ENCODE measurements at regions not wholly inside any gene's neighbourhood (a gene's known extent, or its start where the extent isn't known, plus 50 kb on each side); places are given as distances from the start of the nearest gene placed in this dataset.
"Not testable (repeated sequence)": the region's sequence is repeated elsewhere in the genome, so short reads cannot be mapped to it uniquely, and the experiment has no call there.

DNA sequence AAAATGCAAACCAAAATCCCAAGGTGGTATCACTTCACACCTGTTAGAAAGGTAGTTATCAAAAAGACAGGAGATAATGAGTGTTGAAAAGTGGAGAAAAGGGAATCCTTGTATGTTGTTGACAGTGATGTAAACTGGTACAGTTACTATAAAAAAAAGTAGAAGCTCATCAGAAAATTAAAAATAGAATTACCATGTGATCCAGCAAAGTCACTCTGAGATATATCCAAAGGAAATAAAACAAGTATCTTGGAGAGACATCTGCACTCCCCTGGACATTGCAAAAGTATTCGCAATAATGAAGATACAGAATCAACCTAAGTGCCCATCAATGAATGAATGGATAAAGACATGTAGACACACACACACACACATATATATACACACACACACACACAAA lies 208.3 kb upstream of the PIEZO2 start (continued):
- TF ChIP-seq, protein P1, sequence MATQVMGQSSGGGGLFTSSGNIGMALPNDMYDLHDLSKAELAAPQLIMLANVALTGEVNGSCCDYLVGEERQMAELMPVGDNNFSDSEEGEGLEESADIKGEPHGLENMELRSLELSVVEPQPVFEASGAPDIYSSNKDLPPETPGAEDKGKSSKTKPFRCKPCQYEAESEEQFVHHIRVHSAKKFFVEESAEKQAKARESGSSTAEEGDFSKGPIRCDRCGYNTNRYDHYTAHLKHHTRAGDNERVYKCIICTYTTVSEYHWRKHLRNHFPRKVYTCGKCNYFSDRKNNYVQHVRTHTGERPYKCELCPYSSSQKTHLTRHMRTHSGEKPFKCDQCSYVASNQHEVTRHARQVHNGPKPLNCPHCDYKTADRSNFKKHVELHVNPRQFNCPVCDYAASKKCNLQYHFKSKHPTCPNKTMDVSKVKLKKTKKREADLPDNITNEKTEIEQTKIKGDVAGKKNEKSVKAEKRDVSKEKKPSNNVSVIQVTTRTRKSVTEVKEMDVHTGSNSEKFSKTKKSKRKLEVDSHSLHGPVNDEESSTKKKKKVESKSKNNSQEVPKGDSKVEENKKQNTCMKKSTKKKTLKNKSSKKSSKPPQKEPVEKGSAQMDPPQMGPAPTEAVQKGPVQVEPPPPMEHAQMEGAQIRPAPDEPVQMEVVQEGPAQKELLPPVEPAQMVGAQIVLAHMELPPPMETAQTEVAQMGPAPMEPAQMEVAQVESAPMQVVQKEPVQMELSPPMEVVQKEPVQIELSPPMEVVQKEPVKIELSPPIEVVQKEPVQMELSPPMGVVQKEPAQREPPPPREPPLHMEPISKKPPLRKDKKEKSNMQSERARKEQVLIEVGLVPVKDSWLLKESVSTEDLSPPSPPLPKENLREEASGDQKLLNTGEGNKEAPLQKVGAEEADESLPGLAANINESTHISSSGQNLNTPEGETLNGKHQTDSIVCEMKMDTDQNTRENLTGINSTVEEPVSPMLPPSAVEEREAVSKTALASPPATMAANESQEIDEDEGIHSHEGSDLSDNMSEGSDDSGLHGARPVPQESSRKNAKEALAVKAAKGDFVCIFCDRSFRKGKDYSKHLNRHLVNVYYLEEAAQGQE (IDR thresholded peaks at IDR 0.05): no peak
- no peak for TF ChIP-seq HNF4G (IDR thresholded peaks at IDR 0.05)

DNA sequence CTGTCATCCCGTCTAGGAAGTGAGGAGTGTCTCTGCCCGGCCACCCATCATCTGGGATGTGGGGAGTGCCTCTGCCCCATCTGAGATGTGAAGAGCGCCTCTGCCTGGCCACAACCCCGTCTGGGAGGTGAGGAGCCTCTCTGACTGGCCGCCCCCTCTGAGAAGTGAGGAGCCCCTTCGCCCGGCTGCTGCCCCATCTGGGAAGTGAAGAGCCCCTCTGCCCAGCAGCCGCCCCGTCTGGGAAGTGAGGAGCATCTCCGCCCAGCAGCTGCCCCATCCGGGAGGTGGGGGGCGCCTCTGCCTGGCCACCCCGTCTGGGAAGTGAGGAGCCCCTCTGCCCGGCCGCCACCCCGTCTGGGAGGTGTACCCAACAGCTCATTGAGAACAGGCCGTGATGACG lies 195.2 kb upstream of the PIEZO2 start:
- not testable (repeated sequence) for H3K4me1 ChIP-seq (ENCODE audit: control insufficient read depth in 4 of 4, insufficient read depth in 4 of 4, low read length in 3 of 4); DNase-seq (ENCODE audit: low spot score); H3K27ac ChIP-seq (ENCODE audit: low read depth in 1 of 2, low read length in 2 of 2); H3K9me3 ChIP-seq (ENCODE audit: control insufficient read depth in 4 of 4, low read length in 3 of 4); H3K36me3 ChIP-seq (ENCODE audit: control insufficient read depth in 4 of 4, insufficient read depth in 3 of 4, low read depth in 1 of 4, low read length in 3 of 4); H3K9ac ChIP-seq (ENCODE audit: low read depth in 1 of 2, low read length in 2 of 2); H3K4me3 ChIP-seq (ENCODE audit: low read depth in 1 of 3, low read length in 3 of 3); H3K27me3 ChIP-seq (ENCODE audit: control insufficient read depth in 4 of 4, insufficient read depth in 4 of 4, low read length in 3 of 4)
- WGBS: 84% methylated on average over 18 of the region's 18 CpGs

DNA sequence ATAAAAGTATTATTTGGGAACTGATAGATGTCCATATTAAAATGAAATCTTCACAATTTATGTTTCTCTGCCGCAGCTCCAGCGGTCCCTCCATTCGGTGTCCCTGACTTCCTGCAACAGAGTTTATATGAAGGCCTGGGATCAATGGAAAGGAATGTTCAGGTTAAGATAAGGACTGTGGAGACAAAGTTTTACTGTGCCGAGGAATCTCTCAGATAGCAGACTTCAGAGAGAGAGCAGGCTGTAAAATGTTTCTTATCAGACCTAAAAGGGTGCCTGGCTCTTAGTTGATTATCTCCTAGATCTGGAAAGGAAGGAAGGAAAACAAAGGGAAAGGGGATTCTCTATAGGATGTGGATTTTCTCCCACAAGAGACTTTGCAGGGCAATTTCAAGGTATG lies 193.7 kb upstream of the PIEZO2 start:
- WGBS: 74% methylated on average over 4 of the region's 4 CpGs
- H3K4me3 ChIP-seq (ENCODE audit: low read depth in 1 of 3, low read length in 3 of 3): no peak overlapping the region
- no peak overlapping the region for H3K27ac ChIP-seq (ENCODE audit: low read depth in 1 of 2, low read length in 2 of 2)
- H3K9ac ChIP-seq (ENCODE audit: low read depth in 1 of 2, low read length in 2 of 2): no peak overlapping the region
- TF ChIP-seq, protein P2, sequence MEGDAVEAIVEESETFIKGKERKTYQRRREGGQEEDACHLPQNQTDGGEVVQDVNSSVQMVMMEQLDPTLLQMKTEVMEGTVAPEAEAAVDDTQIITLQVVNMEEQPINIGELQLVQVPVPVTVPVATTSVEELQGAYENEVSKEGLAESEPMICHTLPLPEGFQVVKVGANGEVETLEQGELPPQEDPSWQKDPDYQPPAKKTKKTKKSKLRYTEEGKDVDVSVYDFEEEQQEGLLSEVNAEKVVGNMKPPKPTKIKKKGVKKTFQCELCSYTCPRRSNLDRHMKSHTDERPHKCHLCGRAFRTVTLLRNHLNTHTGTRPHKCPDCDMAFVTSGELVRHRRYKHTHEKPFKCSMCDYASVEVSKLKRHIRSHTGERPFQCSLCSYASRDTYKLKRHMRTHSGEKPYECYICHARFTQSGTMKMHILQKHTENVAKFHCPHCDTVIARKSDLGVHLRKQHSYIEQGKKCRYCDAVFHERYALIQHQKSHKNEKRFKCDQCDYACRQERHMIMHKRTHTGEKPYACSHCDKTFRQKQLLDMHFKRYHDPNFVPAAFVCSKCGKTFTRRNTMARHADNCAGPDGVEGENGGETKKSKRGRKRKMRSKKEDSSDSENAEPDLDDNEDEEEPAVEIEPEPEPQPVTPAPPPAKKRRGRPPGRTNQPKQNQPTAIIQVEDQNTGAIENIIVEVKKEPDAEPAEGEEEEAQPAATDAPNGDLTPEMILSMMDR (IDR thresholded peaks at IDR 0.05; ENCODE audit: low read depth, low read length, missing input control): no peak
- TF ChIP-seq TAF1 (conservative IDR thresholded peaks at IDR 0.05) (no peak), GABPA (IDR thresholded peaks at IDR 0.05 in 1 of 2, conservative IDR thresholded peaks at IDR 0.05 in 1 of 2) (no peak), NR2F2 (IDR thresholded peaks at IDR 0.05) (no peak), YY1 (IDR thresholded peaks at IDR 0.05) (no peak), FOXA2 (IDR thresholded peaks at IDR 0.05) (no peak), FOXA1 (IDR thresholded peaks at IDR 0.05) (no peak), EGR1 (IDR thresholded peaks at IDR 0.05; ENCODE audit: low read depth in 2 of 2) (no peak)
- TF ChIP-seq, protein P3, sequence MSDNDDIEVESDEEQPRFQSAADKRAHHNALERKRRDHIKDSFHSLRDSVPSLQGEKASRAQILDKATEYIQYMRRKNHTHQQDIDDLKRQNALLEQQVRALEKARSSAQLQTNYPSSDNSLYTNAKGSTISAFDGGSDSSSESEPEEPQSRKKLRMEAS (IDR thresholded peaks at IDR 0.05): no peak
- TF ChIP-seq, protein P4, sequence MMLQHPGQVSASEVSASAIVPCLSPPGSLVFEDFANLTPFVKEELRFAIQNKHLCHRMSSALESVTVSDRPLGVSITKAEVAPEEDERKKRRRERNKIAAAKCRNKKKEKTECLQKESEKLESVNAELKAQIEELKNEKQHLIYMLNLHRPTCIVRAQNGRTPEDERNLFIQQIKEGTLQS (IDR thresholded peaks at IDR 0.05): no peak
- peaks cover 0 to 5% (median under 1%) of the 10 kb centered on the region in 4 donors for H3K9me3 ChIP-seq (ENCODE audit: control insufficient read depth in 4 of 4, low read length in 3 of 4)
- no peaks in the 10 kb centered on the region for H3K4me1 ChIP-seq (ENCODE audit: control insufficient read depth in 4 of 4, insufficient read depth in 4 of 4, low read length in 3 of 4)
- no peak for DNase-seq (ENCODE audit: low spot score)
- H3K27me3 ChIP-seq (ENCODE audit: control insufficient read depth in 4 of 4, insufficient read depth in 4 of 4, low read length in 3 of 4): no peaks in the 10 kb centered on the region
- H3K36me3 ChIP-seq (ENCODE audit: control insufficient read depth in 4 of 4, insufficient read depth in 3 of 4, low read depth in 1 of 4, low read length in 3 of 4): no peaks in the 10 kb centered on the region

DNA sequence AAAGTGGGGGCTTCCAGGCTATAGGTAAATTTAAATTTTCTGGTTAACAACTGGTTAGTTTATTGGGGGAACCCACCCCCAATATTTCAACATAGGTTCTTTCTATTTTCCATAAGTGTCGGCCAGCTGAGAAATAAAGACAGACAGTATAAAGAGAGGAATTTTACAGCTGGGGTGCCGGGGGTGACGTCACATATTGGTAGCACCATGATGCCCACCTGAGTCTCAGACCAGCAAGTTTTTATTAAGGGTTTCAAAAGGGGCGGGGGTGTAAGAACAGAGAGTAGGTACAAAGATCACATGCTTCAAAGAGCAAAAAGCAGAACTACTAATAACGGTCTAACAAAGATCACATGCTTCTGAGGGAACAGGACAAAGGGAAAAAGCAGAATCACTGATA lies 192.7 kb upstream of the PIEZO2 start:
- not testable (repeated sequence) for H3K4me3 ChIP-seq (ENCODE audit: low read depth in 1 of 3, low read length in 3 of 3); DNase-seq (ENCODE audit: low spot score); H3K27me3 ChIP-seq (ENCODE audit: control insufficient read depth in 4 of 4, insufficient read depth in 4 of 4, low read length in 3 of 4); H3K36me3 ChIP-seq (ENCODE audit: control insufficient read depth in 4 of 4, insufficient read depth in 3 of 4, low read depth in 1 of 4, low read length in 3 of 4); H3K27ac ChIP-seq (ENCODE audit: low read depth in 1 of 2, low read length in 2 of 2); H3K9ac ChIP-seq (ENCODE audit: low read depth in 1 of 2, low read length in 2 of 2); H3K9me3 ChIP-seq (ENCODE audit: control insufficient read depth in 4 of 4, low read length in 3 of 4); H3K4me1 ChIP-seq (ENCODE audit: control insufficient read depth in 4 of 4, insufficient read depth in 4 of 4, low read length in 3 of 4)
- WGBS: 71% methylated on average over 5 of the region's 5 CpGs

Measured in liver (tissue), 8 donors.